ENCODE measurements at regions not wholly inside any gene's neighbourhood (a gene's known extent, or its start where the extent isn't known, plus 50 kb on each side); places are given as distances from the start of the nearest gene placed in this dataset.

GRCh38 chr5:77847814-77848290, 71.7 kb upstream of the TBCA start:
- no peak for TF ChIP-seq CTCF (IDR thresholded peaks at IDR 0.05)
- TF ChIP-seq EZH2phosphoT487 (IDR thresholded peaks at IDR 0.05), result peak; percentile 85
